GM20000 (cell line): ENCODE measurements at regions not wholly inside any gene's neighbourhood (a gene's known extent, or its start where the extent isn't known, plus 50 kb on each side); places are given as distances from the start of the nearest gene placed in this dataset.

Source experiments
- DNase-seq: peaks from one replicate; pipeline ENCODE4 v3.0.0; 2012; ENCODE audit warnings: low spot score
- CTCF ChIP-seq: IDR thresholded peaks from 2 replicates; pipeline ENCODE4 v1.5.1; 2012; ENCODE audit warnings: mild to moderate bottlenecking, control low read depth; ENCODE audit errors: extremely low read depth, missing control alignments

- no peak for TF ChIP-seq CTCF
- DNase-seq = no peak
Observed at GRCh38 chr13:100809856-100810255, 135.3 kb upstream of the TMTC4 start.

GRCh38 chr13:100809129-100809390 is 134.5 kb upstream of the TMTC4 start:
- no peak for DNase-seq
- TF ChIP-seq CTCF = no peak

GRCh38 chr13:100808330-100809128 is 133.9 kb upstream of the TMTC4 start:
- TF ChIP-seq CTCF = no peak
- DNase-seq = no peak

GRCh38 chr13:100803091-100803490 is 128.5 kb upstream of the TMTC4 start:
- no peak for TF ChIP-seq CTCF
- no peak for DNase-seq

GRCh38 chr13:100800283-100800875 is 125.8 kb upstream of the TMTC4 start:
- TF ChIP-seq CTCF = no peak
- DNase-seq = no peak

GRCh38 chr13:100798739-100799361 is 124.3 kb upstream of the TMTC4 start:
- DNase-seq = no peak
- no peak for TF ChIP-seq CTCF

GRCh38 chr13:100797921-100798320 is 123.3 kb upstream of the TMTC4 start:
- no peak for TF ChIP-seq CTCF
- no peak for DNase-seq
